Parathyroid adenoma (tissue), 2 donors: ENCODE measurements at regions not wholly inside any gene's neighbourhood (a gene's known extent, or its start where the extent isn't known, plus 50 kb on each side); places are given as distances from the start of the nearest gene placed in this dataset.

Experiments
- H2AFZ ChIP-seq: fragments of 300-600 bp; sonication (generic); one replicate; pipeline ENCODE4 v1.7.0; 2017; ENCODE audit warnings: antibody characterized with exemption, mild to moderate bottlenecking
- H3K27ac ChIP-seq: fragments of 300-600 bp; sonication (generic); one replicate; pipeline ENCODE4 v1.7.0; 2017
- H3K27me3 ChIP-seq: fragments of 300-600 bp; sonication (generic); one replicate; pipeline ENCODE4 v1.7.0; 2017; ENCODE audit warnings: low read length; ENCODE audit not compliant: control insufficient read depth, insufficient read depth
- H3K36me3 ChIP-seq: fragments of 300-600 bp; sonication (generic); one replicate; pipeline ENCODE4 v1.7.0; 2017; ENCODE audit warnings: low read length; ENCODE audit not compliant: control insufficient read depth, insufficient read depth
- H3K4me1 ChIP-seq: fragments of 300-600 bp; sonication (generic); one replicate; pipeline ENCODE4 v1.7.0; 2017; ENCODE audit warnings: control low read depth
- H3K4me2 ChIP-seq: fragments of 300-600 bp; sonication (generic); one replicate; pipeline ENCODE4 v1.7.0; 2017; ENCODE audit warnings: low read length
- H3K4me3 ChIP-seq: fragments of 300-600 bp; sonication (generic); one replicate; pipeline ENCODE4 v1.7.0; 2017; ENCODE audit warnings: low read depth, low read length
- H3K79me2 ChIP-seq: fragments of 300-600 bp; sonication (generic); one replicate; pipeline ENCODE4 v1.7.0; 2017; ENCODE audit warnings: control low read depth
- H3K9ac ChIP-seq: fragments of 300-600 bp; sonication (generic); one replicate; pipeline ENCODE4 v1.7.0; 2017; ENCODE audit warnings: mild to moderate bottlenecking
- H3K9me3 ChIP-seq: fragments of 300-600 bp; sonication (generic); one replicate; pipeline ENCODE4 v1.7.0; 2017; ENCODE audit warnings: low read length; ENCODE audit not compliant: control insufficient read depth
- CTCF ChIP-seq: fragments of 300-600 bp; sonication (generic); IDR thresholded peaks from one replicate; pipeline ENCODE4 v1.7.0; 2017; ENCODE audit warnings: antibody characterized with exemption, mild to moderate bottlenecking
- donor health status: primary hyperparathyroidism.

GRCh38 chr9:12923468-12924009 is 148.7 kb downstream of the LURAP1L start:
- Histone ChIP-seq H3K9ac (no peak overlapping the region), H2AFZ (no peak overlapping the region), H3K4me2 (no peak overlapping the region), H3K36me3 (no peaks in the 10 kb centered on the region), H3K27me3 (no peaks in the 10 kb centered on the region), H3K79me2 (no peaks in the 10 kb centered on the region), H3K27ac (no peak overlapping the region), H3K4me1 (no peaks in the 10 kb centered on the region), H3K4me3 (no peak overlapping the region), H3K9me3 (no peaks in the 10 kb centered on the region)
- no peak for TF ChIP-seq CTCF

GRCh38 chr9:12930906-12931305 is 156.1 kb downstream of the LURAP1L start:
- no peaks in the 10 kb centered on the region for H3K79me2 ChIP-seq
- H3K9me3 ChIP-seq, result no peaks in the 10 kb centered on the region
- H3K27me3 ChIP-seq, result no peaks in the 10 kb centered on the region
- H3K4me2 ChIP-seq, result no peak overlapping the region
- H3K27ac ChIP-seq, result no peak overlapping the region
- TF ChIP-seq CTCF, result no peak
- H3K4me1 ChIP-seq, result no peaks in the 10 kb centered on the region
- no peak overlapping the region for H3K4me3 ChIP-seq
- H3K36me3 ChIP-seq, result no peaks in the 10 kb centered on the region
- no peak overlapping the region for H3K9ac ChIP-seq
- no peak overlapping the region for H2AFZ ChIP-seq

- H3K4me1 ChIP-seq, result no peaks in the 10 kb centered on the region
- H3K27ac ChIP-seq, result no peak overlapping the region
- no peak overlapping the region for H3K4me3 ChIP-seq
- no peak overlapping the region for H3K4me2 ChIP-seq
- no peak overlapping the region for H2AFZ ChIP-seq
- H3K27me3 ChIP-seq, result no peaks in the 10 kb centered on the region
- H3K9me3 ChIP-seq, result no peaks in the 10 kb centered on the region
- H3K36me3 ChIP-seq, result no peaks in the 10 kb centered on the region
- no peak overlapping the region for H3K9ac ChIP-seq
- TF ChIP-seq CTCF, result no peak
- H3K79me2 ChIP-seq, result no peaks in the 10 kb centered on the region
Observed at GRCh38 chr9:12933957-12934356, 159.1 kb downstream of the LURAP1L start.

- Histone ChIP-seq H3K4me2 (no peak overlapping the region), H3K9ac (no peak overlapping the region), H2AFZ (no peak overlapping the region), H3K36me3 (no peaks in the 10 kb centered on the region), H3K27ac (no peak overlapping the region), H3K4me1 (no peaks in the 10 kb centered on the region), H3K4me3 (no peak overlapping the region), H3K79me2 (no peaks in the 10 kb centered on the region), H3K9me3 (no peaks in the 10 kb centered on the region), H3K27me3 (no peaks in the 10 kb centered on the region)
- TF ChIP-seq CTCF, result no peak
Observed at GRCh38 chr9:12934545-12935272, 159.9 kb downstream of the LURAP1L start.

- no peak overlapping the region for H3K4me3 ChIP-seq
- no peaks in the 10 kb centered on the region for H3K27me3 ChIP-seq
- H3K79me2 ChIP-seq, result no peaks in the 10 kb centered on the region
- no peak overlapping the region for H3K27ac ChIP-seq
- H3K4me2 ChIP-seq, result no peak overlapping the region
- H3K9ac ChIP-seq, result no peak overlapping the region
- TF ChIP-seq CTCF, result no peak
- no peaks in the 10 kb centered on the region for H3K4me1 ChIP-seq
- no peaks in the 10 kb centered on the region for H3K9me3 ChIP-seq
- no peak overlapping the region for H2AFZ ChIP-seq
- H3K36me3 ChIP-seq, result no peaks in the 10 kb centered on the region
Observed at GRCh38 chr9:12935714-12936113, 160.9 kb downstream of the LURAP1L start.
